Activated T-helper 2 cell treated with anti-CD3 and anti-CD28 coated beads, Interferon-gamma antibody, Interleukin-2, Interleukin-4, amounts not matched to agents 10 μg/mL and 5 μg/mL and 100 μg/mL, durations not matched to agents 14 hours and 24 hours and 36 hours (primary cell): ENCODE measurements at regions not wholly inside any gene's neighbourhood (a gene's known extent, or its start where the extent isn't known, plus 50 kb on each side); places are given as distances from the start of the nearest gene placed in this dataset.

Source experiments
- DNase-seq: peaks from one replicate; pipeline ENCODE4 v3.0.0; 2021; ENCODE audit warnings: low spot score
- H3K27ac Mint-ChIP-seq: one replicate; pipeline ENCODE4 v1.8.0; 2021; ENCODE audit warnings: mixed read lengths
- H3K27me3 Mint-ChIP-seq: one replicate; pipeline ENCODE4 v1.8.0; 2021; ENCODE audit warnings: low read depth, mixed read lengths
- H3K36me3 Mint-ChIP-seq: one replicate; pipeline ENCODE4 v1.8.0; 2021; ENCODE audit warnings: low read depth, mixed read lengths
- H3K4me1 Mint-ChIP-seq: one replicate; pipeline ENCODE4 v1.8.0; 2021; ENCODE audit warnings: low read depth, mixed read lengths
- H3K4me3 Mint-ChIP-seq: one replicate; pipeline ENCODE4 v1.8.0; 2021; ENCODE audit warnings: low read depth, mild to moderate bottlenecking, moderate library complexity, mixed read lengths
- H3K9me3 Mint-ChIP-seq: one replicate; pipeline ENCODE4 v1.8.0; 2021; ENCODE audit warnings: mixed read lengths
- intact Hi-C: fragments of 100-400 bp; cut with micrococcal nuclease; formaldehyde crosslinking; loops from one replicate; pipeline ENCODE4 v1.15.1; 2023

GRCh38 chr5:164861610-164862009 is 1356.2 kb downstream of the MAT2B start:
- peaks cover 14% of the 10 kb centered on the region for H3K9me3 Mint-ChIP-seq
- intact Hi-C loops: no loop called here
- H3K4me3 Mint-ChIP-seq: no peak overlapping the region
- H3K36me3 Mint-ChIP-seq: no peaks in the 10 kb centered on the region
- H3K27me3 Mint-ChIP-seq: no peaks in the 10 kb centered on the region
- no peaks in the 10 kb centered on the region for H3K4me1 Mint-ChIP-seq
- no peak overlapping the region for H3K27ac Mint-ChIP-seq
- no peak for DNase-seq

DNA sequence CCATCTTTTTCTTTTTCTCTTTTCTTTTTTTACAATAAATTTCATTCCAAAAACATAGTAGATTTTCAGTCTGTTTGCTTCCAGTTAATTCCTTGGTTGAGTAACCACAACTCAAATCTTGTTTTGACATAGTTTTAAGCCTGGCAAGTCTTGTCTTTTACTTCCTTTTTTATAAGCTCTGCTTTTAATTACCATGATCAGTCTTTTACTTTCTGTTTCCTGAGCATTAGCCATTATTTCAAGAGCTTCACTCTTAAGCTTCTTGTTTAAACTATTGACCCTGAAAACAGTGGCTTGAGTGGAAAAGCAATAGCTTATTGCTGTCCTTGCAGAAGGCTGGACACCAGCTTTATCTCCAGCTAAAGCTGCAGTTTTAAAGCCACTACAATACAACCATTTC is 1363.3 kb downstream of the MAT2B start:
- DNase-seq: no peak
- intact Hi-C loops: no loop called here
- Mint-ChIP-seq H3K36me3 (no peaks in the 10 kb centered on the region), H3K27ac (no peak overlapping the region), H3K9me3 (peaks cover 17% of the 10 kb centered on the region), H3K4me3 (no peak overlapping the region), H3K27me3 (no peaks in the 10 kb centered on the region), H3K4me1 (no peaks in the 10 kb centered on the region)

DNA sequence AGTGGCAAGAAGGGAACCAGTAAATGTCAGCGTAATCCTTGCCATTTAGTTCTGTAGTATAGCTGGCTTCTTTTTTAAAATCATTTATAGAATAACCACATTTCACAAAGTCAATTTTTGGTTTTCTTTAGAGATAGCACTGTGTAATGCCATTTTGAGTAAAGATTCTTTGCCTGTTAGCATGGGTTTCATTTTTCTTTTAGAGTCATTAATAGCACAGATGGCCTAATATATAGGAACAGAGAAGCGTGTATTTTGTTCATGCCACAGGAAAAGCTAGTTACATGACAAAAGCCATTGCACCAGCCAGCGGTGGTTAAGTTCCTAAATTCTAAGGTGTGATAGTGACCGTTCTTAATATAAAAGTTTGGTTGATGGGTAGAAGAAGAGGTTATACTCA is 1363.9 kb downstream of the MAT2B start:
- no peaks in the 10 kb centered on the region for H3K4me1 Mint-ChIP-seq
- H3K36me3 Mint-ChIP-seq: no peaks in the 10 kb centered on the region
- H3K9me3 Mint-ChIP-seq: peaks cover 23% of the 10 kb centered on the region
- no peak for DNase-seq
- no peak overlapping the region for H3K27ac Mint-ChIP-seq
- no peaks in the 10 kb centered on the region for H3K27me3 Mint-ChIP-seq
- H3K4me3 Mint-ChIP-seq: no peak overlapping the region
- intact Hi-C loops: no loop called here

DNA sequence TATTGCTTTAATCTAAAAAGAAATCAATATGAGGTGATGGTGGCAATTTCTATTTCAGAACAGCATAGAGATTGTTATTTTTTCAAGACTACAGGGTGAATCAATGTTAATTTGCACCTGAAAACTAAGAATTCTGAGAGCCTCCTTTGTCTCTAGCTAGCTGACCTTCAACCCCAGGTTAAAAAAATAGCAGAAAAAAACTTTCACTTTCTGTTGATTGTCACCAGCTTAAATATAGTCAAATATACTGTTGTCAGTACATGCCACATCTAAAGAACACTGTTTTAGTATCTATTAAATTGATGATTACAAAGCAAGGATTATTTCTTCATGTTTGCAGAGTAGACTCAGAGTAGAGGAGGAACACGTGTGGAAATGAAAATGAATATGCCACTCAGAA is 1371.4 kb downstream of the MAT2B start:
- no peaks in the 10 kb centered on the region for H3K4me1 Mint-ChIP-seq
- H3K4me3 Mint-ChIP-seq: no peak overlapping the region
- DNase-seq: no peak
- no peaks in the 10 kb centered on the region for H3K36me3 Mint-ChIP-seq
- no peak overlapping the region for H3K27ac Mint-ChIP-seq
- H3K27me3 Mint-ChIP-seq: no peaks in the 10 kb centered on the region
- intact Hi-C loops: no loop called here
- peaks cover 35% of the 10 kb centered on the region for H3K9me3 Mint-ChIP-seq

DNA sequence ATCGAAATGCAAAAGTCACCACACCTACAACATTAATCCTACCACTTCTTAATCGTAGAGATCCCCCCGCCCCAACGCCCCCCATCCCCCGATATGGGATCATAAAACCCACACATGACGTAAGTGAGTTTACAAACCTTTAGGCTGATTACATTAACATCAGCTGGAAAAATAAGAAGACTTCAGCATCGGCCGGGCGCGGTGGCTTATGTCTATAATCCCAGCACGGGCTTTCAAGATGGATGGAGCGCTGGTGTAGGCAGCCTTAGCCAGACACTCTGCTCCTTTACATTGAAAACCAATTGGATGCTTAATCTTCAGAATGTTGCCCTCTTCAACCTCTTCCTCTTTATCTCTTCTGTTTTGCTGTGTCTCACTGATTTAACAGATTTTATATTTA is 1376.0 kb downstream of the MAT2B start:
- H3K9me3 Mint-ChIP-seq: peaks cover 21% of the 10 kb centered on the region

GRCh38 chr5:164885179-164885578 is 1379.8 kb downstream of the MAT2B start:
- H3K27ac Mint-ChIP-seq: no peak overlapping the region
- peaks cover 20% of the 10 kb centered on the region for H3K9me3 Mint-ChIP-seq
- H3K4me3 Mint-ChIP-seq: no peak overlapping the region
- DNase-seq: no peak
- no peaks in the 10 kb centered on the region for H3K4me1 Mint-ChIP-seq
- intact Hi-C loops: no loop called here
- no peaks in the 10 kb centered on the region for H3K36me3 Mint-ChIP-seq
- no peaks in the 10 kb centered on the region for H3K27me3 Mint-ChIP-seq

More for the DNA sequence above, 1376.0 kb downstream of the MAT2B start:
- DNase-seq: no peak
- no peak overlapping the region for H3K4me3 Mint-ChIP-seq
- no peaks in the 10 kb centered on the region for H3K36me3 Mint-ChIP-seq
- intact Hi-C loops: no loop called here
- no peak overlapping the region for H3K27ac Mint-ChIP-seq
- H3K4me1 Mint-ChIP-seq: no peaks in the 10 kb centered on the region
- H3K27me3 Mint-ChIP-seq: no peaks in the 10 kb centered on the region

DNA sequence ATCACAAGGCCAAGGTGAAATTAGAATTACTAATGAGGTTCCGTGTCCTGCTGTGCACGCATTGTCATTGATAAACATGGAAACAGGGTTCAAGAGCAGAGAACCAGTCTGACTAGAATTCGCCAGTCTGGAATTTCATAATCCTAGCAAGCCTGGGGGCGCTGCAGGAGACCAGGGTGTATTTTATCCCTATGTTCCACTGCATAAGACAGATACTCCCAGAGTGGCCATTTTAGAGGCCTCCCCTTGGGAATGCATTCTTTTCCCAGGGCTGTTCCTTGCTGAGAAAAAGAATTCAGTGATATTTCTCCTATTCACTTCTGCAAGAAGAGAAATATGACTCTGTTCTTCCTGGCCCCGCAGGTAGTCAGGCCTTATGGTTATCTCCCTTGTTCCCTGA is 1387.7 kb downstream of the MAT2B start:
- intact Hi-C loops: no loop called here
- H3K9me3 Mint-ChIP-seq: peaks cover 18% of the 10 kb centered on the region
- no peaks in the 10 kb centered on the region for H3K36me3 Mint-ChIP-seq
- no peaks in the 10 kb centered on the region for H3K4me1 Mint-ChIP-seq
- DNase-seq: no peak
- H3K27me3 Mint-ChIP-seq: no peaks in the 10 kb centered on the region
- H3K4me3 Mint-ChIP-seq: no peak overlapping the region
- H3K27ac Mint-ChIP-seq: no peak overlapping the region

- no peak overlapping the region for H3K27ac Mint-ChIP-seq
- H3K4me3 Mint-ChIP-seq: no peak overlapping the region
- H3K4me1 Mint-ChIP-seq: no peaks in the 10 kb centered on the region
- H3K27me3 Mint-ChIP-seq: no peaks in the 10 kb centered on the region
- no peak for DNase-seq
- H3K9me3 Mint-ChIP-seq: peaks cover 20% of the 10 kb centered on the region
- intact Hi-C loops: no loop called here
- no peaks in the 10 kb centered on the region for H3K36me3 Mint-ChIP-seq
Observed at GRCh38 chr5:164898705-164899104, 1393.3 kb downstream of the MAT2B start.

GRCh38 chr5:164909673-164910072 is 1404.3 kb downstream of the MAT2B start:
- Mint-ChIP-seq H3K27me3 (no peaks in the 10 kb centered on the region), H3K27ac (no peak overlapping the region), H3K4me3 (no peak overlapping the region), H3K4me1 (no peaks in the 10 kb centered on the region), H3K36me3 (no peaks in the 10 kb centered on the region), H3K9me3 (peaks cover 20% of the 10 kb centered on the region)
- DNase-seq: no peak
- intact Hi-C loops: no loop called here

DNA sequence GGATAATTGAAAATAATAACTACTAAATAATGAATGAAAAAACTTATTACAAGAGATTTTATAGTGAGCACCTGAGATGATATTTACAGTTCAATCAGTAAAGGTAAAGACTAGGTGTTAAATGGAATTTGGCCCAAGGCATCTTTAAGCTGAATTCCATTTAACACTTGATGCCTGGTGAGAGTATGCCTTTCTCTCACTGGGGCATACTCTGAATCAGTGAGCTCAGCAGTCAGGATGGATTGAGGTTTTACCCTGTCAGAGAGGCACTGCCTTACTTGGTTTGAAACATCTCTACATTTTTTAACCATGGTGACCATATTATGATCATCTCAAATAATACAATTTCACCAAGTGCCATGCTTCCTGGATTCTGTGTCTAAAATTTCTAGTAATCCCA is 1416.3 kb downstream of the MAT2B start:
- no peaks in the 10 kb centered on the region for H3K36me3 Mint-ChIP-seq
- no peak for DNase-seq
- peaks cover 31% of the 10 kb centered on the region for H3K9me3 Mint-ChIP-seq
- H3K4me3 Mint-ChIP-seq: no peak overlapping the region
- no peak overlapping the region for H3K27ac Mint-ChIP-seq
- no peaks in the 10 kb centered on the region for H3K27me3 Mint-ChIP-seq
- no peaks in the 10 kb centered on the region for H3K4me1 Mint-ChIP-seq
- intact Hi-C loops: no loop called here

- Mint-ChIP-seq H3K9me3 (peaks cover 46% of the 10 kb centered on the region), H3K27me3 (no peaks in the 10 kb centered on the region), H3K4me1 (no peaks in the 10 kb centered on the region), H3K27ac (no peak overlapping the region), H3K36me3 (no peaks in the 10 kb centered on the region), H3K4me3 (no peak overlapping the region)
- intact Hi-C loops: no loop called here
- DNase-seq: no peak
Observed at GRCh38 chr5:164934039-164934438, 1428.6 kb downstream of the MAT2B start.

- Mint-ChIP-seq H3K27me3 (no peaks in the 10 kb centered on the region), H3K36me3 (no peaks in the 10 kb centered on the region), H3K9me3 (peaks cover 46% of the 10 kb centered on the region), H3K4me3 (no peak overlapping the region), H3K27ac (no peak overlapping the region), H3K4me1 (no peaks in the 10 kb centered on the region)
- no peak for DNase-seq
- intact Hi-C loops: no loop called here
Observed at GRCh38 chr5:164934561-164934960, 1429.1 kb downstream of the MAT2B start.

- intact Hi-C loops: no loop called here
- H3K36me3 Mint-ChIP-seq: no peaks in the 10 kb centered on the region
- H3K4me1 Mint-ChIP-seq: no peaks in the 10 kb centered on the region
- no peaks in the 10 kb centered on the region for H3K27me3 Mint-ChIP-seq
- H3K4me3 Mint-ChIP-seq: no peak overlapping the region
- DNase-seq: no peak
- H3K9me3 Mint-ChIP-seq: peaks cover 15% of the 10 kb centered on the region
- no peak overlapping the region for H3K27ac Mint-ChIP-seq
Observed at GRCh38 chr5:164941132-164941531, 1435.7 kb downstream of the MAT2B start.

DNA sequence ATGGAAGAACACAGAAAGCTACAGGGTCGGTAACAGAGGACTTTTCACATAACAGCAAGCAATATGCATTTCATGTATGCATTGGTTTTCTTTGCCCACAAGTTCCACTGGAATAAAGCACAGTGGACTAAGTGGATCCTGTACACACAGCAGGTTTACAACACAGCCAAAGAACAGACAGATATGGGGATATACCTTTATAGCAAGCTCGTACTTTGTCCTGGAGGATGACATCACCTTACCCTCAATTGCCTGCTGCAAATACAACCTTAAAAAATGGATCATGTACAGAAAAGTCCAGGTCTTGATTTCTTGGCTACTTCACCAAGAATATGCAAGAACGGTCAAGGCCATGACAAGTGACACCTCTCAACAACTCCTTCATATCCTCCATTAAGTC is 1445.5 kb downstream of the MAT2B start:
- DNase-seq: no peak
- Mint-ChIP-seq H3K27me3 (no peaks in the 10 kb centered on the region), H3K4me3 (no peak overlapping the region), H3K4me1 (no peaks in the 10 kb centered on the region), H3K27ac (no peak overlapping the region), H3K36me3 (no peaks in the 10 kb centered on the region), H3K9me3 (peaks cover 12% of the 10 kb centered on the region)
- intact Hi-C loops: no loop called here
